Gastrocnemius medialis (tissue), 4 donors: ENCODE measurements at regions not wholly inside any gene's neighbourhood (a gene's known extent, or its start where the extent isn't known, plus 50 kb on each side); places are given as distances from the start of the nearest gene placed in this dataset.

Experiments used
- POLR2A ChIP-seq, 2 donors: fragments of 450-650 bp; IDR thresholded peaks; one replicate each; pipeline ENCODE4 v1.6.1; 2017; ENCODE audit warnings: antibody characterized with exemption in 2 of 2, mild to moderate bottlenecking in 2 of 2, moderate library complexity in 2 of 2
- TF ChIP-seq, protein P1 (sequence below), 5 experiments: fragments of 450-650 bp in 3 of 5; fragments of 200-600 bp in 2 of 5; sonication (generic) in 2 of 5; IDR thresholded peaks in 4 of 5; conservative IDR thresholded peaks in 1 of 5; 1 replicate in 4 of 5; 2 replicates in 1 of 5; pipeline ENCODE4 v1.5.1; 2016 to 2019; ENCODE audit warnings: antibody characterized with exemption in 5 of 5, mild to moderate bottlenecking in 3 of 5, moderate library complexity in 3 of 5

GRCh38 chr7:96901822-96902445 lies 103.4 kb upstream of the DLX6 start:
- TF ChIP-seq, protein P1, sequence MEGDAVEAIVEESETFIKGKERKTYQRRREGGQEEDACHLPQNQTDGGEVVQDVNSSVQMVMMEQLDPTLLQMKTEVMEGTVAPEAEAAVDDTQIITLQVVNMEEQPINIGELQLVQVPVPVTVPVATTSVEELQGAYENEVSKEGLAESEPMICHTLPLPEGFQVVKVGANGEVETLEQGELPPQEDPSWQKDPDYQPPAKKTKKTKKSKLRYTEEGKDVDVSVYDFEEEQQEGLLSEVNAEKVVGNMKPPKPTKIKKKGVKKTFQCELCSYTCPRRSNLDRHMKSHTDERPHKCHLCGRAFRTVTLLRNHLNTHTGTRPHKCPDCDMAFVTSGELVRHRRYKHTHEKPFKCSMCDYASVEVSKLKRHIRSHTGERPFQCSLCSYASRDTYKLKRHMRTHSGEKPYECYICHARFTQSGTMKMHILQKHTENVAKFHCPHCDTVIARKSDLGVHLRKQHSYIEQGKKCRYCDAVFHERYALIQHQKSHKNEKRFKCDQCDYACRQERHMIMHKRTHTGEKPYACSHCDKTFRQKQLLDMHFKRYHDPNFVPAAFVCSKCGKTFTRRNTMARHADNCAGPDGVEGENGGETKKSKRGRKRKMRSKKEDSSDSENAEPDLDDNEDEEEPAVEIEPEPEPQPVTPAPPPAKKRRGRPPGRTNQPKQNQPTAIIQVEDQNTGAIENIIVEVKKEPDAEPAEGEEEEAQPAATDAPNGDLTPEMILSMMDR (IDR thresholded peaks at IDR 0.05 in 4 of 5, conservative IDR thresholded peaks at IDR 0.05 in 1 of 5): no peak
- no peak for TF ChIP-seq POLR2A (IDR thresholded peaks at IDR 0.05)
